ENCODE measurements at regions not wholly inside any gene's neighbourhood (a gene's known extent, or its start where the extent isn't known, plus 50 kb on each side); places are given as distances from the start of the nearest gene placed in this dataset.

GRCh38 chr9:129287619-129288305 is 109.7 kb upstream of the IER5L start (continued):
- TF ChIP-seq CTBP2 (IDR thresholded peaks at IDR 0.05; ENCODE audit: borderline replicate concordance, insufficient read depth, insufficient read length, low read length) (no peak), KDM4A (IDR thresholded peaks at IDR 0.05; ENCODE audit: low read depth, low read length, severe bottlenecking) (no peak), CHD2 (IDR thresholded peaks at IDR 0.05; ENCODE audit: low read length) (no peak), MAFK (IDR thresholded peaks at IDR 0.05; ENCODE audit: low read depth, low read length) (no peak)
